T-helper 2 cell treated with Interferon-gamma antibody and Interleukin-4, amounts not matched to agents 100 ng/mL and 5 ng/mL, for 36 hours (primary cell): ENCODE measurements at regions not wholly inside any gene's neighbourhood (a gene's known extent, or its start where the extent isn't known, plus 50 kb on each side); places are given as distances from the start of the nearest gene placed in this dataset.
"Not testable (repeated sequence)": the region's sequence is repeated elsewhere in the genome, so short reads cannot be mapped to it uniquely, and the experiment has no call there.

Experiments
- intact Hi-C: fragments of 100-400 bp; cut with micrococcal nuclease; formaldehyde crosslinking; loops from one replicate; pipeline ENCODE4 v1.15.1; 2023

DNA sequence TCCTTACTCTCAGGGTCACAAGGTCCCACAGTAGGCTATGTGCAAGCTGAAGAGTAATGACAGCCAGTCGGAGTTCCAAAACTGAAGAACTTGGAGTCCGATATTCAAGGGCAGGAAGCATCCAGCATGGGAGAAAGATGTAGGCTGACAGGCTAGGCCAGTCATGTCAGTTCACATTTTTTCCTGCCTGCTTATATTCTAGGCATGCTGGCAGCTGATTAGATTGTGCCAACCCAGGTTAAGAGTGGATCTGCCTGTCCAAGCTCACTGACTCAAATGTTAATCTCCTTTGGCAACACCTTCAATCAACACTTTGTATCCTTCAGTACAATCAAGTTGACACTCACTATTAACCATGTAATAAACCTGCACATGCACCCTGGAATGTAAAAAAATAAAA is 960.9 kb upstream of the HS3ST1 start:
- intact Hi-C loops = no loop called here

DNA sequence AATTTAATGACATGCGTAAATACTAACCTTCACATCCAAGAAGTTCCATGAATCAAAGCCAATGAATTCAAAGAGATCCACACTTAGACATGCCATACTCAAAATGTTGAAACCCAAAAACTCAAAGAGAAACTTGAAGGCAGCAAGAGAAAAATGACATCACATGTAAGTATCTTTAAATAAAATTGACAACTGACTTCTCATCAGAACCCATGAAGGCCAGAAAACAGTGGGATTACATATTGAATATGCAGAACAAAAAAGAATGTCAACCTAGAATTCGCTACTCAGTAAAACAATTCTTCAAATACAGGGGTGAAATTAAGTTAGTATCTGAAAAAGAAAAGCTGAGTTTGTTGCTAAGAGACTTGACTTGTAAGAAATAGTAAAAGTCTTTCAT is 953.9 kb upstream of the HS3ST1 start:
- intact Hi-C loops = no loop called here

GRCh38 chr4:12379191-12379590 is 950.5 kb upstream of the HS3ST1 start:
- intact Hi-C loops = no loop called here

DNA sequence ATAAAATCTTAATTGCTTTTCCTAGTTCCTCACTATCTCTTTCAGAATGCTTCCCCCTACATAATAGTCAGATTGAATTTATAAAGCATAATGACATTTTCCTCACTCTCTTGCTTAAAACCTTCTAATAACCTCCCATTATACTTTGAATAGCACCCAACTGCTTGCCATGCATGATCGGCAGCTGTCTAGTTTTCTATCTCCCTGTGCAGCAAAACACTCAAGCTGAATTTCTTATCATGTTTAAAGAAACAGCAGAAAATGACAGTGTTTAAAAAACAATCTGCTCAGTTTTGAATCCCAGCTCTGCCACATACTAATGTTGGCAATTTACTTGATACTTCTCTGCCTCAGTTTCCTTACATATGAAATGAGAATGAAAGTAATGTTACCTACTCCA is 947.1 kb upstream of the HS3ST1 start:
- intact Hi-C loops = no loop called here

DNA sequence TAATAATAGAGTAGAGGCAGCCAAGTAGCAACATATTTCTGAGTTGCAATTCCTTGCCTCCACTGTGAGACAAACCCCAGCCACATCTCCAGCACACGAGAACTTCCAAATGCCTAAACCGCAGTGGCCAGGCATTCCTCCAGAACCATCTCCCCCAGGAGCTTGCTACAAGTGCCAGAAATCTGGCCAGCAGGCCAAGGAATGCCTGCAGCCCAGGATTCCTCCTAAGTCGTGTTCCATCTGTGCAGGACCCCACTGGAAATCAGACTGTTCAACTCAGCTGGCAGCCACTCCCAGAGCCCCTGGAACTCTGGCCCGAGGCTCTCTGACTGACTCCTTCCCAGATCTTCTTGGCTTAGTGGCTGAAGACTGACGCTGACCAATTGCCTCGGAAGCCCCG is 937.2 kb upstream of the HS3ST1 start:
- intact Hi-C loops = not testable (repeated sequence)

- intact Hi-C loops = no loop called here
These were observed 931.7 kb upstream of the HS3ST1 start for GRCh38 chr4:12360391-12360790.

- intact Hi-C loops = no loop called here
These were observed 930.7 kb upstream of the HS3ST1 start for GRCh38 chr4:12359420-12359819.

DNA sequence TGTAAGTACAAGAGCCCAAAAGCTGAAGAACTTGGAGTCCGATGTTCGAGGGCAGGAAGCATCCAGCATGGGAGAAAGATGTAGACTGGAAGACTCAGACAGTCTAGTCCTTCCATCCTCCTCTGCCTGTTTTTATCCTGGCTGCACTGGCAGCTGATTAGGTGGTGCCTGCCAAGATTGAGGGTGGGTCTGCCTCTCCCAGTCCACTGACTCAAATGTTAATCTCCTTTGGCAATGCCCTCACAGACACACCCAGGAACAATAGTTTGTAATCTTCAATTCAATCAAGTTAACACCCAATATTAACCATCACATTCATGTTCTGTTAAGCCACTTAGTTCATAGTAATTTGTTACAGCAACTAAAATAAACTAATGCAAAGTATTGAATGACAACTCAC is 904.4 kb upstream of the HS3ST1 start:
- intact Hi-C loops = not testable (repeated sequence)

DNA sequence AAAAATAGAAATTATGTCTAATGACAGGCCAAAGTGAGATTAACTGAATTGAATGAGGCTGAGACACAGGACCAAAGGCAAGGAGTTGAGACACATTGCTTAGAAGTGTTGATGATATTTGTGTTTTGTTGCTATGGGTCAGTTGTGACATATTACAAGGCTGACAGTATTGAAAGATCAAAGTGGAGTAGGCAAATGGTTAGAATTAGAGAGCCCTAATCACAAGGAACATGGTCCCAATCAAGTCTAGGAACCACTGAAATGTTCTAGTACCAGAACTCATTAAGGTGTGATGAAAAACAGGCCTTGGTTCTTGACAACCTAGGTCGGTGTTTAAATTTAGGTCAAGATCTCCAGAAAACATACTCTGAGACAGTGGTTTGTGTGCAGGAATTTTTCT is 896.3 kb upstream of the HS3ST1 start:
- intact Hi-C loops = no loop called here

GRCh38 chr4:12319765-12320164 is 891.1 kb upstream of the HS3ST1 start:
- intact Hi-C loops = no loop called here

DNA sequence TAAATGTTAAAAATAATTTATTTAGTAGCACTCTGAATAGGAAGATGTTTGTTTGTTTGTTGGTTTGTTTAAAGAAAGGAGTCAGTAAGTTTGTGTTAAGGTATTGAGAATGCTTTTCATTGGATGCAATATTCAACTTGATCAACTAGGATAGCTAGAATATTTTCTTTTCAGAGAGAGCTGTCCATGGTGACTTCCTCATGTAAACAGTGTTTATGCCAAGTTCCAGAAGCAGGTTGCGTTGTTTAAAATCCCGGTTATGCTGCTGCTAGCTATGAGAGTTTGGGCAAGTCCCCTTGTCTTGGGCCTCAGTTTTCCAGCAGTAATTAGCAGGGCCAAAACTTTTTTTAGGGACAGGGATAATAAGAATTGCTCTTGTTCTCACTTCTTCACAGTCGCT is 876.2 kb upstream of the HS3ST1 start:
- intact Hi-C loops = no loop called here

GRCh38 chr4:12296366-12296765 is 867.7 kb upstream of the HS3ST1 start:
- intact Hi-C loops = no loop called here

- intact Hi-C loops = no loop called here
These were observed 865.3 kb upstream of the HS3ST1 start for GRCh38 chr4:12293906-12294525.

GRCh38 chr4:12286351-12286750 is 857.7 kb upstream of the HS3ST1 start:
- intact Hi-C loops = no loop called here

DNA sequence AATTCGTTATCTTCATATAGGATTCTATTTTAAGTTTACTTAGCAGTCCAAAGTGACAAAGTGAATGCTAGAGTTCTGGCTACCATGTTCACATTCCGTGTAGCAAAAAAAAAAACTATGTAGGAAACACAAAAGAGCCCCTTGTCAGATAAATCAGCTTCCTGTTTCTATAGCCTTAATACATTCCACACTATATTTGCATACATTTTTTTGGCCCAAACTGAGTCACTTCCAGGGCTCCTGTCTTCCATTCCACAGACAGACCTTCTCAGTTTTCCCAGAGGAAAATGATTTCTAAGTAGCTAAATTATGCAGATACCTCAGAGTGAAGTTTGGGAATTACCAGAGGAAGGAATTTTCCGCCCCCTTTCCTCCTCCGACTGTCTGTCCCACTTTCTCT is 841.9 kb upstream of the HS3ST1 start:
- intact Hi-C loops = no loop called here

GRCh38 chr4:12265554-12265953 is 836.9 kb upstream of the HS3ST1 start:
- intact Hi-C loops = no loop called here

DNA sequence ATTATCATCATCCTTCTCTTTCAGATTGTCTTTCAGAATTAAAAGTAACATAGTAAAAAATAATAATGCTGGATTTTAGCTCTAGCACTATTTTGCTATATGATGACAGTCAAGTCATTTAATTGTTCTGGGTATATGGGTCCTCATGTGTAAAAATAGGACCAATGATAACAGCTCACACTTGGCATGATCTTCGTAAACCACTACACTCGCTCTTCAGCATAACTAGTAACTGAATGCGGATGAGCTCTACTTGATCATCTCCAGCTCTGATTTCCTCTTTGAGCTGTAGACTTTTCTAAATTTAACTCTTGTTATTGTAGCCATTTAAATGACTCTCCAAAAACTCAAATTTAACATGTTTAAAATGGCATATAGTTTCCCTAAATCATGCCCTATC is 831.8 kb upstream of the HS3ST1 start:
- intact Hi-C loops = no loop called here

DNA sequence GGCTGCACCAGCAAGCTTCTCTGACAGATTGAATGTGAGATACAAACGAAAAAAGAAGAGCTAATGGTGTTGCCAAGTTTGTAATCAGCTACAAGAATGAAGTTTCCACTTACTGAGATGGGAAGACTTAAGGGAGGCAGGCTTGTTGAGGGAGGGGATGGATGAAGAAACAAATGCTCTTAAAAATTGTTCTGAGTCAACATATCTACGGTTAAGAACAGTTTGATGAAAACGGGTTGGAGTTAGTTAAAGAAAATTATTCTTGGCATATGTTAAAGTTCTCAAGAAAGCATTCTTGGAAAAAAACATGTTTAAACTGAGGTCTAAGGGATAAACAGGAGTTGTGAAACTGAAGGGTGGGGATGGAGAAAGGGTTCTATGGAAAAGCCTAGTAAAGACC is 816.3 kb upstream of the HS3ST1 start:
- intact Hi-C loops = no loop called here

DNA sequence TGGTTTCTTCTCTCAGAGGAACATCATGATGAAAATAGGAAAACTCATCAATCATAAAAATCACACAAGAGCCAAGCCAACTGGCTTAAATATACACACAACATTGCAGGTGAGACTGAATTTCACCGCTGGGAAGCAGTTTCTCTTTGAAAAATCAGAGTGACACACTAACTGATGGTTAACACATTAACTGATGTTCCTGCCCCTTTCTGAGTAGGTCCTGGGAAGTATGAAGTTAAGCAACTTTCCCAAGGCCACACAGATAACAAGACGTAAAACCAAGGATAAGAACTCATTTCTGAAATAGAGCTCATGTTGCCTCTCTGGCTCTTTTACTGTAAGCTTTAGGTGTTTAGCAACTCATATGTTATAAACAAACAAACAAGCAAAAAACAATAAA is 813.7 kb upstream of the HS3ST1 start:
- intact Hi-C loops = no loop called here

- intact Hi-C loops = no loop called here
These were observed 811.4 kb upstream of the HS3ST1 start for GRCh38 chr4:12239897-12240636.

DNA sequence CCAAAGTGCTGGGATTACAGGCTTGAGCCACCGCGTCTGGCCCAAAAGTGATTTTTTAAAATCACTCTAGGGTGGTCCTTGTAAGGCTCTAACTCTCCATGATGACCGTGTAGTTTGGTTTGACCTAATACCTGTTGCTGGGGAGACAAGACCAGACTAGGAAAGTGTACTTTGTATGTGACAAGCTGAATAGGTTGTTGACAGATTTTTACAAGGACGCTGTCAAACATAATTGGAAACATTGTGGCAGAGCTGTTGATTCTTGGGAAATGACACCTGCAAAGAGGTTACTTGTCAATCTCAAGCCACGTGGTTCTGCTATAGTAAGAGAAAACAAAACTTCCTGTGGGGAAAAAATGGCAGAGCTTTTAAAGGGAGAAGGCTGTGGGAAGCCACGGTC is 802.4 kb upstream of the HS3ST1 start:
- intact Hi-C loops = no loop called here

DNA sequence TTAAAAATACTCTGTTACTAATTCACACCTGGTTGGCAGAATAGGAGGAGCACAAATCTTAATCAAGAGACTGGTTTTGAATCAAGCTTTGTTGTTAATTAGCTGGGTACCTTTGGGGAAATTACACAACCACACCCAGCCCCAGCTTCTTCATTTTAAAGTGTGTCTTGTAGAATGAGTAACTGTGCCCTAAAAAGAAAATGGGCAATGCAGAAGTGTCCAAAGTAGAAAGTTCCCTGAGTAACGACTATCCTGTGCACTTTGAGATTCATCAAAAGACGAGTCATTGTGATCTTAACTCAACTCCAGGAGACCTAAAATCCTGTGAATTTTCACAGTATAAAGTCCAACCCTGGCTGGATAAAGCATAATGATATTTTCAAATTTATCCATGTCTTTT is 792.3 kb upstream of the HS3ST1 start:
- intact Hi-C loops = no loop called here

GRCh38 chr4:12211636-12212035 is 782.9 kb upstream of the HS3ST1 start:
- intact Hi-C loops = no loop called here
